GM13976 (cell line): ENCODE measurements at regions not wholly inside any gene's neighbourhood (a gene's known extent, or its start where the extent isn't known, plus 50 kb on each side); places are given as distances from the start of the nearest gene placed in this dataset.

Experiments used
- DNase-seq: peaks from one replicate; pipeline ENCODE4 v3.0.0; 2012; ENCODE audit warnings: low spot score
- in situ Hi-C: fragments of 300-500 bp; cut with MboI; formaldehyde crosslinking; loops from one replicate; pipeline ENCODE4 v1.12.0; 2022; ENCODE audit warnings: low sequenced_read_pairs, mixed read lengths, inconsistent platforms; ENCODE audit not compliant: unreplicated experiment
- TF ChIP-seq, protein P1 (sequence below): IDR thresholded peaks from 2 replicates; pipeline ENCODE4 v1.5.1; 2012; ENCODE audit warnings: borderline replicate concordance, mild to moderate bottlenecking; ENCODE audit not compliant: insufficient read depth; ENCODE audit errors: extremely low read depth, missing control alignments, control extremely low read depth

GRCh38 chr7:16069998-16070397 lies 351.3 kb downstream of the CRPPA start:
- DNase-seq, result no peak
- in situ Hi-C loops, result loop anchor here (25.0 kb wide), 1 partner anchor 758 kb away; no protein-coding TSS in a partner anchor
- TF ChIP-seq, protein P1, sequence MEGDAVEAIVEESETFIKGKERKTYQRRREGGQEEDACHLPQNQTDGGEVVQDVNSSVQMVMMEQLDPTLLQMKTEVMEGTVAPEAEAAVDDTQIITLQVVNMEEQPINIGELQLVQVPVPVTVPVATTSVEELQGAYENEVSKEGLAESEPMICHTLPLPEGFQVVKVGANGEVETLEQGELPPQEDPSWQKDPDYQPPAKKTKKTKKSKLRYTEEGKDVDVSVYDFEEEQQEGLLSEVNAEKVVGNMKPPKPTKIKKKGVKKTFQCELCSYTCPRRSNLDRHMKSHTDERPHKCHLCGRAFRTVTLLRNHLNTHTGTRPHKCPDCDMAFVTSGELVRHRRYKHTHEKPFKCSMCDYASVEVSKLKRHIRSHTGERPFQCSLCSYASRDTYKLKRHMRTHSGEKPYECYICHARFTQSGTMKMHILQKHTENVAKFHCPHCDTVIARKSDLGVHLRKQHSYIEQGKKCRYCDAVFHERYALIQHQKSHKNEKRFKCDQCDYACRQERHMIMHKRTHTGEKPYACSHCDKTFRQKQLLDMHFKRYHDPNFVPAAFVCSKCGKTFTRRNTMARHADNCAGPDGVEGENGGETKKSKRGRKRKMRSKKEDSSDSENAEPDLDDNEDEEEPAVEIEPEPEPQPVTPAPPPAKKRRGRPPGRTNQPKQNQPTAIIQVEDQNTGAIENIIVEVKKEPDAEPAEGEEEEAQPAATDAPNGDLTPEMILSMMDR, result no peak

- in situ Hi-C loops, result loop anchor here (25.0 kb wide), 1 partner anchor 756 kb away; no protein-coding TSS in a partner anchor
- TF ChIP-seq, protein P1, result no peak
- DNase-seq, result no peak
These were observed 353.2 kb downstream of the CRPPA start for GRCh38 chr7:16068183-16068582.

- TF ChIP-seq, protein P1, result no peak
- in situ Hi-C loops, result loop anchor here (25.0 kb wide), 1 partner anchor 755 kb away; no protein-coding TSS in a partner anchor
- no peak for DNase-seq
These were observed 353.6 kb downstream of the CRPPA start for GRCh38 chr7:16067711-16068110.

GRCh38 chr7:16066805-16067459 lies 354.4 kb downstream of the CRPPA start:
- in situ Hi-C loops, result loop anchor here (25.0 kb wide), 1 partner anchor 755 kb away; no protein-coding TSS in a partner anchor
- DNase-seq, result no peak
- TF ChIP-seq, protein P1, result no peak

GRCh38 chr7:16065939-16066338 lies 355.4 kb downstream of the CRPPA start:
- DNase-seq, result no peak
- in situ Hi-C loops, result loop anchor here (25.0 kb wide), 1 partner anchor 754 kb away; no protein-coding TSS in a partner anchor
- TF ChIP-seq, protein P1, result no peak

- in situ Hi-C loops, result loop anchor here (25.0 kb wide), 1 partner anchor 752 kb away; no protein-coding TSS in a partner anchor
- no peak for DNase-seq
- TF ChIP-seq, protein P1, result no peak
These were observed 357.3 kb downstream of the CRPPA start for GRCh38 chr7:16063716-16064675.
